K562 (cell line): ENCODE measurements at regions not wholly inside any gene's neighbourhood (a gene's known extent, or its start where the extent isn't known, plus 50 kb on each side); places are given as distances from the start of the nearest gene placed in this dataset.

ENCODE experiments used
- LARP7 ChIP-seq: fragments of 450-650 bp; IDR thresholded peaks from 2 replicates; pipeline ENCODE4 v1.6.1; 2016
- SREBF1 ChIP-seq: fragments of 150-350 bp; IDR thresholded peaks from 2 replicates; pipeline ENCODE4 v1.6.1; 2014; ENCODE audit warnings: antibody characterized with exemption, low read depth, low read length, borderline replicate concordance
- TF ChIP-seq, protein P1 (sequence below): fragments of 450-650 bp; formaldehyde crosslinking; conservative IDR thresholded peaks from 2 replicates; pipeline ENCODE4 v1.4.0; 2022; ENCODE audit warnings: mild to moderate bottlenecking, missing genetic modification characterization
- TF ChIP-seq, protein P2 (sequence below): fragments of 250-450 bp; sonication (Bioruptor Pico); IDR thresholded peaks from 2 replicates; pipeline ENCODE4 v1.8.0; 2021; ENCODE audit warnings: mild to moderate bottlenecking, moderate library complexity

DNA sequence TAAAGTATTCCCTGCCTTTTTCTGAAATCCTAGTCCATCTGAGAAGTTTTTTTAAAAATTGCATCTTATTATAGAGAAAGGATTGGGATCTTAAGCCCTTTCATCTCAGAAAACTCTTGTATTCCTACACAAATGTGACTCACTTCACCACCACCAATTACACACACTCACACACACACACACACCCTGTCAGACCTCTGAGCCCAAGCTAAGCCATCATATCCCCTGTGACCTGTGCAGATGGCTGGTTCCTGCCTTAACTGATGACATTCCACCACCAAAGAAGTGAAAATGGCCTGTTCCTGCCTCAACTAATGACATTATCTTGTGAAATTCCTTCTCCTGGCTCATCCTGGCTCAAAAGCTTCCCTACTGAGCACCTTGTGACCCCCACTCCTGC, 1181.9 kb downstream of the ROBO2 start:
- TF ChIP-seq LARP7 (no peak), SREBF1 (no peak)
- TF ChIP-seq, protein P1, sequence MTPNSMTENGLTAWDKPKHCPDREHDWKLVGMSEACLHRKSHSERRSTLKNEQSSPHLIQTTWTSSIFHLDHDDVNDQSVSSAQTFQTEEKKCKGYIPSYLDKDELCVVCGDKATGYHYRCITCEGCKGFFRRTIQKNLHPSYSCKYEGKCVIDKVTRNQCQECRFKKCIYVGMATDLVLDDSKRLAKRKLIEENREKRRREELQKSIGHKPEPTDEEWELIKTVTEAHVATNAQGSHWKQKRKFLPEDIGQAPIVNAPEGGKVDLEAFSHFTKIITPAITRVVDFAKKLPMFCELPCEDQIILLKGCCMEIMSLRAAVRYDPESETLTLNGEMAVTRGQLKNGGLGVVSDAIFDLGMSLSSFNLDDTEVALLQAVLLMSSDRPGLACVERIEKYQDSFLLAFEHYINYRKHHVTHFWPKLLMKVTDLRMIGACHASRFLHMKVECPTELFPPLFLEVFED, result no peak
- TF ChIP-seq, protein P2, sequence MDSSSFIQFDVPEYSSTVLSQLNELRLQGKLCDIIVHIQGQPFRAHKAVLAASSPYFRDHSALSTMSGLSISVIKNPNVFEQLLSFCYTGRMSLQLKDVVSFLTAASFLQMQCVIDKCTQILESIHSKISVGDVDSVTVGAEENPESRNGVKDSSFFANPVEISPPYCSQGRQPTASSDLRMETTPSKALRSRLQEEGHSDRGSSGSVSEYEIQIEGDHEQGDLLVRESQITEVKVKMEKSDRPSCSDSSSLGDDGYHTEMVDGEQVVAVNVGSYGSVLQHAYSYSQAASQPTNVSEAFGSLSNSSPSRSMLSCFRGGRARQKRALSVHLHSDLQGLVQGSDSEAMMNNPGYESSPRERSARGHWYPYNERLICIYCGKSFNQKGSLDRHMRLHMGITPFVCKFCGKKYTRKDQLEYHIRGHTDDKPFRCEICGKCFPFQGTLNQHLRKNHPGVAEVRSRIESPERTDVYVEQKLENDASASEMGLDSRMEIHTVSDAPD (CRISPR knock-in tag), result no peak
